Prostate gland (tissue), 2 donors: ENCODE measurements at regions not wholly inside any gene's neighbourhood (a gene's known extent, or its start where the extent isn't known, plus 50 kb on each side); places are given as distances from the start of the nearest gene placed in this dataset.

Source experiments
- DNase-seq: peaks from one replicate; pipeline ENCODE4 v3.0.0-alpha.2; 2019; ENCODE audit warnings: low spot score
- H3K27ac ChIP-seq, 2 donors: fragments of 200-600 bp; sonication (generic); 2 replicates each; pipeline ENCODE4 v1.5.1; 2017 to 2019
- H3K27me3 ChIP-seq: fragments of 200-600 bp; sonication (generic); replicated peaks from 2 replicates; pipeline ENCODE4 v1.5.1; 2019; ENCODE audit not compliant: insufficient read depth
- H3K36me3 ChIP-seq, 2 donors: fragments of 200-600 bp; sonication (generic); 1 replicate in 1 of 2; 2 replicates in 1 of 2; pipeline versions ENCODE4 v1.5.1 to v1.8.1; 2017 to 2019
- H3K4me1 ChIP-seq: fragments of 200-600 bp; sonication (generic); replicated peaks from 2 replicates; pipeline ENCODE4 v1.5.1; 2019
- H3K4me3 ChIP-seq, 2 donors: fragments of 200-600 bp; sonication (generic); 2 replicates each; pipeline ENCODE4 v1.5.1; 2017 to 2019
- H3K9me3 ChIP-seq: fragments of 200-600 bp; sonication (generic); 2 replicates; pipeline ENCODE4 v1.5.1; 2017
- POLR2A ChIP-seq: fragments of 450-650 bp; IDR thresholded peaks from one replicate; pipeline ENCODE4 v1.6.1; 2016; ENCODE audit warnings: antibody characterized with exemption, mild to moderate bottlenecking
- POLR2AphosphoS5 ChIP-seq: sonication (generic); formaldehyde crosslinking; IDR thresholded peaks from one replicate; pipeline ENCODE4 v1.6.1; 2017; ENCODE audit warnings: antibody characterized with exemption
- WGBS: methylation state at CpG from one replicate; pipeline ENCODE4 v1.1.5; 2018; 5-methylcytosine and 5-hydroxymethylcytosine counted together
- intact Hi-C: fragments of 100-400 bp; cut with DNase I; formaldehyde crosslinking; loops from one replicate; pipeline ENCODE4 v1.14.2; 2022
- TF ChIP-seq, protein P1 (sequence below), 4 experiments: fragments of 200-600 bp in 2 of 4; fragments of 450-650 bp in 2 of 4; sonication (generic) in 2 of 4; IDR thresholded peaks; 1 replicate in 3 of 4; 2 replicates in 1 of 4; pipeline ENCODE4 v1.5.1; 2016 to 2019; ENCODE audit warnings: antibody characterized with exemption in 4 of 4, mild to moderate bottlenecking in 2 of 4, moderate library complexity in 2 of 4

DNA sequence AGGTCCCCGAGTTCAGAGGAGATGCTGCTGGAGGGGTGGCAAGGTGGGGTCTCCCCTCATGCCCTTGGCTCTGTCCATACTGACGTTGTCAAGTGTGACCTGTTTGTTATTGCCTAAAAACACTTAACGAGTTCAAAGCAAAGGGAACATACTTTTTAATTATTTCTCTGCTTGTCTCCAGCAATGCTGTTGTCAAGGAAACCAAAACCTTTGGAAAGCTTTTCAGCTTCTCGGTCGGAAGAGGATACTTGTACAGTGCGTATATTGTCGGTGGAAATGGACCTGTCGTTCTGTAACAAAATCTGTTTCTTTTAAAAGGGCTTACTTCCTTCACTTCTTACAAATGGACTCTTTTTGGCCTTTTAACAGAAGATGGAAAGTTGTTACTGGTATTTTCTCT lies 73.9 kb downstream of the SLC25A47 start:
- intact Hi-C loops, result no loop called here
- TF ChIP-seq, protein P1, sequence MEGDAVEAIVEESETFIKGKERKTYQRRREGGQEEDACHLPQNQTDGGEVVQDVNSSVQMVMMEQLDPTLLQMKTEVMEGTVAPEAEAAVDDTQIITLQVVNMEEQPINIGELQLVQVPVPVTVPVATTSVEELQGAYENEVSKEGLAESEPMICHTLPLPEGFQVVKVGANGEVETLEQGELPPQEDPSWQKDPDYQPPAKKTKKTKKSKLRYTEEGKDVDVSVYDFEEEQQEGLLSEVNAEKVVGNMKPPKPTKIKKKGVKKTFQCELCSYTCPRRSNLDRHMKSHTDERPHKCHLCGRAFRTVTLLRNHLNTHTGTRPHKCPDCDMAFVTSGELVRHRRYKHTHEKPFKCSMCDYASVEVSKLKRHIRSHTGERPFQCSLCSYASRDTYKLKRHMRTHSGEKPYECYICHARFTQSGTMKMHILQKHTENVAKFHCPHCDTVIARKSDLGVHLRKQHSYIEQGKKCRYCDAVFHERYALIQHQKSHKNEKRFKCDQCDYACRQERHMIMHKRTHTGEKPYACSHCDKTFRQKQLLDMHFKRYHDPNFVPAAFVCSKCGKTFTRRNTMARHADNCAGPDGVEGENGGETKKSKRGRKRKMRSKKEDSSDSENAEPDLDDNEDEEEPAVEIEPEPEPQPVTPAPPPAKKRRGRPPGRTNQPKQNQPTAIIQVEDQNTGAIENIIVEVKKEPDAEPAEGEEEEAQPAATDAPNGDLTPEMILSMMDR (IDR thresholded peaks at IDR 0.05), result no peak
- no peak for TF ChIP-seq POLR2AphosphoS5
- TF ChIP-seq POLR2A, result no peak
- Histone ChIP-seq H3K27ac (no peak overlapping the region), H3K9me3 (no peaks in the 10 kb centered on the region), H3K36me3 (no peaks in the 10 kb centered on the region), H3K27me3 (no peaks in the 10 kb centered on the region), H3K4me3 (no peak overlapping the region), H3K4me1 (peaks cover 17% of the 10 kb centered on the region)
- WGBS, result 47% methylated on average over 8 of the region's 8 CpGs
- no peak for DNase-seq

DNA sequence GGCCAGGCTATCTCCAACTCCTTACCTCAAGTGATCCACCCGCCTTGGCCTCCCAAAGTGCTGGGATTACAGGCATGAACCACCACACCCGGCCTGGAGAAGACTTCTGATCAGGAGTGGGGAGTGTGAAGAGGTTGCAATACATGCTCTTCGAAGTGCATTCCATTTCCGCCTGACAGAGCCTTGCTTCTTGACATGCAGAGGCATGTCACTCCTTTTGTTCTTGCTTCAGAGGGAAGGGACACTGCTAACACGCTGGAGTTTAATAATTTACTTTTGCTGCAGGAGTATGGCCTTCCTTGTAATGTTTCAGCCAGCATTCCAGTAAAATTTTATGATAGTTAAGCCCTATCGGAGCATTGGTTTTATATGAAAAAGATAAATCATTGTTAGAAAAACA lies 74.9 kb downstream of the SLC25A47 start:
- WGBS, result 38% methylated on average over 6 of the region's 6 CpGs
- H3K27me3 ChIP-seq, result no peaks in the 10 kb centered on the region
- H3K9me3 ChIP-seq, result no peaks in the 10 kb centered on the region
- no peak overlapping the region for H3K4me3 ChIP-seq
- intact Hi-C loops, result no loop called here
- peak; percentile 55 for DNase-seq
- no peak overlapping the region for H3K27ac ChIP-seq
- peak; percentile 66 for TF ChIP-seq POLR2AphosphoS5
- TF ChIP-seq, protein P1 (IDR thresholded peaks at IDR 0.05), result no peak
- peaks cover 17% of the 10 kb centered on the region for H3K4me1 ChIP-seq
- H3K36me3 ChIP-seq, result no peaks in the 10 kb centered on the region

DNA sequence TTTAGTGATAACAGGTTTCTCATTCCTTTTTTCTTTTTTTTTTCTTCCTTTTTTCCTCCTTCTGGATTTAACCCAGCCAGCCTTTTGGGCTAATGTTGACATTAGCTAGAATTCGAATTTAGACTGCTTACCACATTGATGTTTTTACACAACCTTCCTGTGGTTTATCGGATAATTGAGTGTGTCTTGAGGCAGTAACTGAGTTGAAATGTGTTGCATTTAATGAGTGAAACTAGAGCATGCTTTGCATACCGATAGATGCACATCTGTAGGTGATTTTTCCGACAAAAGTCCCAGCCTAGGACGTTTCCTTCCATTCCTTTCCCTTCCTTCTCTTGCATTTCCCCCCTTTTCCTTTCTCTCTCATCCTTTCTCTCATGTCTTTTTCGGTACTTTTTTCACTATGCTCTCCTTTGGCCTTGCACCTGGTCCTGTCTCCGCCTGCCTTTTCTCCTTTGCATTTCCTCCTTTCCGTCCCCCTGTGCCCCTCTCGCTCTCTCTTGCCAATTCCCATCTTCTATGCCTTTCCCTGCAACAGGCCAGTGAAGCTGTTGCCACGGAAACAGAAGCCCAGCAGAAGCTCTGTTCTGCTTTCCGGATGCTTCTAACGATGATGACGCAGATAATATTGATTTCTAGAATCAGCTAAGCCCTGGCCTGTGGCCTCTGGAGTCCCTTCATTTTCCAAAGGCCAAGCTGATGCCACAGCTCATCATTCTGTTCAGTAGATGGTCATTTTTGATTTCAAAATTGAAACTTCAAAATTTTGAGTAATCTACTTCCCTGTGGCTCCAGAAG lies 76.1 kb downstream of the SLC25A47 start:
- Histone ChIP-seq H3K27ac (no peak overlapping the region), H3K36me3 (no peaks in the 10 kb centered on the region), H3K9me3 (no peaks in the 10 kb centered on the region), H3K4me1 (peaks cover 10% of the 10 kb centered on the region), H3K27me3 (no peaks in the 10 kb centered on the region), H3K4me3 (no peak overlapping the region)
- no peak for DNase-seq
- 66% methylated on average over 13 of the region's 13 CpGs for WGBS
- intact Hi-C loops, result no loop called here
- TF ChIP-seq, protein P1 (IDR thresholded peaks at IDR 0.05), result no peak
- TF ChIP-seq POLR2A, result no peak
- TF ChIP-seq POLR2AphosphoS5, result no peak

DNA sequence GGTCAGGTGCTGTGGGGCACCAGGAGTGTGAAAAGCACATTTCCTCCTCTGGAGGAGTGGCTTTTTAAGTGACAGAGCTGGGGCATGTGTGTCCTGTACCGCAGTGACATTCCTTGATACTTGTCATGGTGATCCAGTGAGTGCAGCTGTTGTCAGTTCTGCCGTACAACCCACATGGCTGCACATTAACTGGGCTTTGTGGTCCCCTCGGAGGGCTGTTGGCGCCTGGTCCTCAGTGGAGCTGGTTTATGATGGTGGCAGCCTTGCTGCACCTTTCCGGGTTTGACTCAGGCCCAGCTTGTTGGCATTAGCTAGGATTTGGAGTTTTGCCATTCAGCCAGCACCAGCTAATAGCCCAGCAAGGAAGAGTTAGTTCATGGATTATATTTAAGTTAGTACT lies 77.0 kb downstream of the SLC25A47 start:
- intact Hi-C loops, result no loop called here
- H3K9me3 ChIP-seq, result no peaks in the 10 kb centered on the region
- no peaks in the 10 kb centered on the region for H3K27me3 ChIP-seq
- TF ChIP-seq POLR2AphosphoS5, result peak; percentile 9
- no peak for TF ChIP-seq POLR2A
- H3K4me3 ChIP-seq, result no peak overlapping the region
- H3K4me1 ChIP-seq, result peaks cover 10% of the 10 kb centered on the region
- H3K27ac ChIP-seq, result no peak overlapping the region
- H3K36me3 ChIP-seq, result no peaks in the 10 kb centered on the region
- WGBS, result 52% methylated on average over 5 of the region's 5 CpGs
- DNase-seq, result peak; percentile 59

DNA sequence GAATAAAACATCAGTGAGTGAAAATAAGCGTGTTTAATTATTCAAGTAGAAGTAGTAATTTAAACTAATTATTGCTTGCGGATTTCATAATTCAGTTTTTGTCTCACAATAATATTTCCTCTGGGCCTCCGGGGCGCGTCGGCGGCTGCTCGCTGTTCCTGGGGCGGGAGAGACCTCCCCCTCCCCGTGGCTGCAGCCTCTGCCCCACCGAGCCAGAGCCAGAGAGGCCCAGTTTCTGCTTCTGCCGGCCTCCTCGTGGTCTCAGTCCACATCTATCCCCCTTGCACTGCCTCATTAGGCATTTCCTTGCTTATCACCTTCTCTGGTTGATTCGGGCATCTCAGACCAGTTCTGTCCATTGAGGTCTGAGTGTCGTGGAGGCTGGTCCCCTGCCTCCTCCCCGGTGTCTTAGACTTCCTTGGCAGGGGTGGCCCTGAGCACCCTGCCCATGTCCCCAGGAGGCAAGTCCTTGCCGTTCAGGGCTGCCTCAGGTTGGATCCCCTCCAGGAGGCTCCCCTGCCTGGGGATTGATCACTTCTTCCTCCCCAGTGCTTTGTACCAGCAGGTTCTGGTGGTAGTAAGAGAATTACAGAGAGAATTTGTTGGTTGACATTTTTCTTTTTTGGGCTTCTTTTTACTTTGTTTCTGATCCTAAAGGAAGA lies 78.0 kb downstream of the SLC25A47 start:
- Histone ChIP-seq H3K27ac (no peak overlapping the region), H3K9me3 (no peaks in the 10 kb centered on the region), H3K4me3 (no peak overlapping the region), H3K4me1 (peaks cover 10% of the 10 kb centered on the region), H3K36me3 (no peaks in the 10 kb centered on the region), H3K27me3 (no peaks in the 10 kb centered on the region)
- WGBS, result 83% methylated on average over 17 of the region's 17 CpGs
- TF ChIP-seq, protein P1 (IDR thresholded peaks at IDR 0.05), result no peak
- DNase-seq, result no peak
- intact Hi-C loops, result no loop called here
